Right forelimb (tissue), 1 donor: ENCODE measurements at regions not wholly inside any gene's neighbourhood (a gene's known extent, or its start where the extent isn't known, plus 50 kb on each side); places are given as distances from the start of the nearest gene placed in this dataset.
"Not testable (repeated sequence)": the region's sequence is repeated elsewhere in the genome, so short reads cannot be mapped to it uniquely, and the experiment has no call there.

ENCODE experiments used
- DNase-seq: peaks from one replicate; pipeline ENCODE4 v3.0.0-alpha.2; 2018

DNA sequence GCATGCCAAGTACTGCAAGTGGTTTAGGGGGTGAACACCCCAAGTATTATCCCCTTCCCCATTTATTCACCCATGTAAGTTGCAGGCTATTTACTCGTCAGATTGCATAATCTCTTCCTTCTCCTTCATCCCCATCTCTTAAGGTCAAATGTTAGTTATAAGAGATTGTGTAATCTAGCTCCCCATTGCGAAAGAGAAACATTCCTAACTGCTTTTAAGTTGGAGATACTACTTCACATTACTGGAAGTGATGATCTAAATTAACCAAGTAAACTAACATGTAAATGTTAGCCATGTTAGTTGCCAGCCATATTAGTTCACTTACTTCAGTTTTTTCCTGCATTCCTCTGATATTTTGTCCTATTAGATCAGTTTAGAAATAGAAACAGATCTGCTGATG is 262.3 kb downstream of the TAF11L14 start:
- DNase-seq, result no peak

DNA sequence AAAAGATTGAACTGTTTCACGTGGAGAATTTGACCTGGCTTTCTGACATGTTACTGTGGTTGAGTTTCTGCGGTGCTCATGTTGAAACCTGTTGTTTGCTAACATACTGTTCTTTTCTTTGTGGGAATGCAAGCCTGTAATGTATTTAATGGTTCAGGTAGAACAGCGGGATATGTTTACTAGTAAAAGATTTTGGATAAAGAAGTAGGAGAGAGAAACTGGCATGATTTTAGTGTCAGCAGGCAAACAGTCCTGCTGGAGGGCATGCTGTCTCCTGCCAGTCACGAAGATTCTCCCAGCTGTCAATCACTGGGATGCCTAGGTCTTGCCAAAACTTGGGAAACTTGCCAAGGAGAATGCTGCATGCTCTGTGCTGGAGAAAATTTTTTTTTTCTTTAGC is 263.5 kb downstream of the TAF11L14 start:
- DNase-seq, result no peak

DNA sequence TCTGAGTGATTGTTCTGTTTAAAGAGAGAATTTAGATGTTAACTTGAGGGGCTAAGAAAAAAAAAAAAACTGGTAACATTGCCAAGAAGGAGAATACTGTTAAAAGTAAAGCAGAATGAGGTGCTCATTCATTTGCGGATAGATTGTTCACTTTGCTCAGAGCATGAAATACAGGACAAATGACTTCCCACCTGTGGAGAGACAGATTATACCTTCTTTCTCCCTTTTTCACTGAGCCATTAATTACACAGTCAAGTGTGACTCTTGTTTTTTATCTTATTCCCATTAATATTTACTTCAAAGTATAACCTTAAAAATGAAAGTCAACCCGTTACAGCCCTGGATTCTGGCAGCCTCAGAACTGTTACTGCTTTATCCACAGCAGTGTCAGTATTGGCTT is 264.5 kb downstream of the TAF11L14 start:
- DNase-seq, result no peak

DNA sequence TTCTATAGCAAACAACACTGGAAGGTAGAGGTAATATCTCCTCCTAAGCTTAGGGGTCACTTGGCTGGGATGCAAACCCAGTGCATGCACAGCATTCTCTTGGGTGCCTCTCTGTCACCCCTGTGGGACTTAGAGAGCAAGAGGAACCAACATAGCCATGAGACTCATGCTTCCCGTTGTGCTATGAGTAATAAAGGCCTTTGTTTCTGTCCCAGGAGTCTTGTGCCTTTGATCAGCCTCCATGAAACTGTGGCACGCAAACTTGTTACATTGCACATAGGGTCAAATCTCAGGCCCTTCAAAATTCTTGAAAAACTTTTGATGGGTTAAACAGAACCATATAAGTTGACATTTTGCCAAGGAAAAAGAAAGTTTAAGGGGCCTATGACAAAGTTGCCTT is 272.8 kb downstream of the TAF11L14 start:
- DNase-seq, result no peak

DNA sequence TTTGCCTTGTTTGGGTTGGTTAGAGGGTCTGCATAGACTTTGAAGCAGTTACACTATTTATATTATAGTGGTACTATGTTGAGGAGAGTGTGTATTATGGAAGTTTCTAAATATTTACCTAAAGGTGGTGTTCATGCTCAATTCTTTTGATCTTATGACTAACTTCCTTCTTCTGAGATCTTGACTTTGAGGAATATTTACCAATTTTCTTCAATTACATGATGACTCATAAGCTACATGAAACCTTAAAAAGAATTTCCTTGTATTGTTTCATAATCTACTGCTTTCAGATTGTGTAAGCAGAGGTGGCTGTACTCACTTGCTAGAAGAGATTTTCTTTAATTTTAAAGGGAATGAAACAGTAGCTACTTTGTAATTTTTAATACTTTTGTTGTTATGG is 276.1 kb downstream of the TAF11L14 start:
- DNase-seq, result no peak

DNA sequence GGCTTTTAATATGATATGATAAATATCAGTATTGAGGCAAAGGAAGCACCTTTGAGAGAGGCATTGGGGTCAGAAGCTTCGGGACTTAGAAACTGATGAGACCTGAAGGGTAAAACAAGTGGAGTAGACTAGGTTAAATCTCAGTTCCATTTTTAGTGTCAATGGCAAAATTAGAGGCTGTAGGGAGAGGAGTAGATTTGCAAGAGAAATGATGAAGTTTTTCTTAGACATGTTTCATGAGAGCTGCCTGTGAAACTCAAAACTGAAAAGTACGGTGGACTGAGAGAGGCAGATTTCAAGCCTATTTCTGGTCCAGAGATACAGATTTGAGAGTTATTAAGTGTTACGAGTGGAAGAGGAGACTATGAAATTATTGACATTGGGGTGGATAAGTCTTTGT is 278.5 kb downstream of the TAF11L14 start:
- no peak for DNase-seq

DNA sequence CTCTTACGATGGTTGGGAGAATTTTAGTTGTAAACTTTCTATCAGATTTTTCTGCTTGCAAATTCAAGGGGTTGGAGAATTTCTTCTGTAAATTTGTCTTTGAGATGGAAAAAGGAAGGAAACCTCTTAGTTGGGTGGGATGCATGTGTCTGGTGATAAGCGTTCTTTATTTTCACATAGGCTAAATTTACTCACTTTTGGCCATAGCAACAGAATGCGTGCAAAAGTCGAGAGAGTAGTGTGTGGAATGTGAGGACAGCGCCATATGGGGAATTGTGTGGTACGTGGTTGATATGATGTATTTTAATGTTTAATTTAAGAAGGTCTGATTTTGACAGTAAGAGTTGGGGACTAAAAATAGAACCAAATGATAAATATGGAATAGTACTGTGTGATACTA is 282.2 kb downstream of the TAF11L14 start:
- no peak for DNase-seq

DNA sequence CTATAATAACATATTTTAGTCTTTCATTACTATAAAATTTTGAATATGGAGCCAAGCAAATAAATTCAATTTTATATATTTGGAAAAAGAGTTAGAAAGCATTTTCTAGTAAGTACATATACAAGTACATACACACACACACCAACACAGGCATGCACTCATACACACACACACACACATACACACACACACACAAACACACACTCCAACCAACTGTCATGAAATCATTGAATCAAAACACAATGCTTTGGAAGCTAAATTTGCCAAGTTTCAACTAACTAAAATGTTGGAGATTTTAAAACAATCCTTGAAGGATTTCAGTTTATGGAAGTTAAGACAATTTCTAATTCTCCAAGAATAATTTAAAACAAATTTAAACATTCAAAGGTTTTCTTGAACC is 283.2 kb downstream of the TAF11L14 start:
- DNase-seq, result no peak

DNA sequence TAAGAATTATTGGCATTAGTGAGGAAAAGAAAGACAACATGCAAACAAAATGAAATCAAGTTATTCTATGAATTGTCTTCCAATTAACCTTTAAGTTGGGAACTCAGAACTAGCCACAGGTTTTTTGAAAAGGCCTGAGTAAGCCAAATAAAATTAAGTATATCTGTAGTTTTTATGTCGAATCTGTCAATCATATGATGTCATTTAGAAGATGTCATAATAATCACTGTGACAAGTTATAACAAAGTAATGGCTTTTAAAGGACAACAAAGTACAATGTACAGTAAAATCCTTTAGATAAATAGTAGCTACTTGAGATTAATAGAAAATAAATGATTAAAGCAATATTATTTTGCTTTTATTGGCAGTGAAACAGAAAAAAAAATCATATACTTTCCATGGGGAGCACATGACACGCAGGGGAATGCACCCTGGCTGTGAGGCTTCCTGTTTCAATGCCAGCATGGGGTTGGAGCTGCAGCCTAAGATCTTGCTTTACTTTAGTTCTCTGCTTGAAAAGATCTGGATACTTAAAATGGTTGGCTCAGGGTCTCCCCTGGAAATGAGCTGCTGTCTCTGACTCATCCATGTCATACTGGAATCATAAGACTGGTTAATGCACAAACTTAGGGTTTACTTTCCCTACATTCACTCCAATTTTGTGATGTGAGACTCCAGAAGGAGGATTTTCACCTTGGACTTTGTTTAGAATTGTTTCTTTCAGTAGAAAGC is 284.3 kb downstream of the TAF11L14 start:
- DNase-seq, result no peak

DNA sequence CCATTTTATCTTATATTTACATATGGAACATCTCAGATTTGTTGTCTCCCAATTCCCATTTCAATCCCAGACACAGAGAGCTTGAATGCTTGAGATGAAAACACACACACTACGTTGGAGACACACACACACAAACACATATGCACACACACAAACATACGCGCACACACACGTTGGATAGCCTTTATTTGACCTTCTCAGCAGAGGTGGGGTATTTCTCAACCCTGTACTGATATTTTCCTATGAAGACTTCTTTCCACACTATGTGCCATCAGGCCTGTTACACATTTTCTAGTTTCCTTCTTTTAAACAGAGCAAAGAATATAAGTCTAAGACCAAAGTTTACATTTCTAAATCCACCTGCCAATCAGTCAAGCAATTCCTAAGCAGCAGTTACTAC is 291.0 kb downstream of the TAF11L14 start:
- DNase-seq, result no peak

DNA sequence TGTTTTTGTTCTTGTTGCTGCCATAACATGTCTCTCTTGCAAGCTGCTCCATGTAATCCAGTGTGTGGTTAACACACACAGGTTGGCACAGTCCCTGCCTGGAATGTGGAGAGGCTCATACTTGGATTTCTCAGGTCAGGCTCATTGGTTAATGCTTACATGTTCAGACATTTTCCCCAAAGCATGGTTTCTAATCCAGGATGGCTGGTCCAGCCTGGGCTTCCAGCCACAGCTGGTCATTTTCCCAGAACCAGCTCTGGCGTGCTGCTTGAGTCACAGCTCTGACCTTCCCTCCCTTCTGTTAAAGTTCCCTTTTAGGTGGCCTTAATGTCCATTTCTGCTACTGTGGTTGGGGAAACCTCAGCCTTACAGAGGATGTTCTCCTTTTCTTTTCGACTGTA is 294.3 kb downstream of the TAF11L14 start:
- peak; percentile 75 for DNase-seq

DNA sequence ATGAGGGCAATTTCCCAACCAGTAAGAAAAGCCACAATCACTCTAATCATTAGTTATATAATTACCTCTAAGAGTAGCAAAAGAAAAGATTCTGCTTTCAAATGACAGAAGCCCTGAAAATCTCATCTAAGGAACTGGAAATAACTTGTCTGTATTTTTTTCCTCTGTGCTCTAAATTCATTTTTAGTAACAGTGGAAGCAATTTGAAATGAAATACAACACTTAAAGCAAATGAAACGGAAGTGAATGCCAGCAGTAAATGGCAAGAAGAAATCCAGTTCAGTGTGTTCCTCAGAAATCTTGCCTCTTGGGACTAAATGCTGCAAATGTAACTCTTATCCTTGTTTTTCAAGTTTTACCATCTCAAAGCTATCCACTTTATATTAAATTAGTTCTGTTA is 294.9 kb downstream of the TAF11L14 start:
- DNase-seq, result no peak

DNA sequence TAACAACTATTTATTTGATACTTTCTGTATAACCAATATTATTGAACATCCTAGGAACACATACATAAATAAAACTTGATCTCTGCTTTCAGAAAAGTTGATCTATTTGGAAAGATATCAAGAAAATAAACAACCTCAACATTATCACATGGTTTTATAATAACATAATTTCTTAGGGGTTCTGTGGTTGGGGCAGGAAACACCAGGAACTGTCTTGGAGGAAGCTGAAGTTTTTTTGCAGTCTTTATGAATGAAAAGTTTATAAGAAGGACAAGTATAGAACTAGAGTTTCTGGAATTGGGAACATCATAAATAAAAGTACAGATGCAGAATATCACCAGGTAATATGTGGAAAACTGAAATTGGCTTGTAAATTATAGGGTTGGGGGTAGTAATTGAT is 296.1 kb downstream of the TAF11L14 start:
- no peak for DNase-seq

DNA sequence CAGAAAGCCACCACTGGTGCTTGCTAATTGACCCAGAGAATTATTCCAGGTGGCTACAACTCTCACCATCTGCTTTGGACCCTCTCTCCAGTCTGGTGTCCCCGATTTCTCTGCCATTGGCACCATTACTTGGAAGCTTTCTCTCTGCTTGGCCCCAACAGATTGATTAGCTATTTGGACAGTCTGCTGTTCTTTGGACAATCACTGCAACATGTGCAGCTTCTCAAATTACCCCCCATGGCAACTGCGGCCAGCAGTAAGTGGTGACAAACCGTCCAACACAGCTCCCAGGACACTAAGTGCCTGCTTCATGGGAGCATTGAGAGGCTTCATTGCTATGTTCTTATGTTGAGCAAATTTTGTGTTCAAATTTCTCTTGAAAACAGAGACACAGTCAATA is 309.8 kb downstream of the TAF11L14 start:
- DNase-seq, result no peak

DNA sequence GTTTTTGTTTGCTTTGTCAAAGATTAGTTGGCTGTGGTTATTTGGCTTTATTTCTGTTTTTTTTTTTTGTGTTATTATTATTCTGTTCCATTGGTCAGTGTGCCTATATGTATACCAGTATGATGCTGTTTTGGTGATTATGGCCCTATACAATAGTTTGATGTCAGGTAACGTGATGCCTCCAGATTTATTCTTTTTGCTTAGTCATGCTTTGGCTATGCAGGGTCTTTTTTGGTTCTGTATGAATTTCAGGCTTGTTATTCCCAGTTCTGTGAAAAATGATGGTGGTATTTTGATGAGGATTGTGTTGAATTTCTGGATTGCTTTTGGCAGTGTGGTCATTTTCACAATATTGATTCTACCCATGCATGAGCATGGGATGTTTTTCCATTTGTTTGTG is 312.8 kb downstream of the TAF11L14 start:
- DNase-seq, result no peak

DNA sequence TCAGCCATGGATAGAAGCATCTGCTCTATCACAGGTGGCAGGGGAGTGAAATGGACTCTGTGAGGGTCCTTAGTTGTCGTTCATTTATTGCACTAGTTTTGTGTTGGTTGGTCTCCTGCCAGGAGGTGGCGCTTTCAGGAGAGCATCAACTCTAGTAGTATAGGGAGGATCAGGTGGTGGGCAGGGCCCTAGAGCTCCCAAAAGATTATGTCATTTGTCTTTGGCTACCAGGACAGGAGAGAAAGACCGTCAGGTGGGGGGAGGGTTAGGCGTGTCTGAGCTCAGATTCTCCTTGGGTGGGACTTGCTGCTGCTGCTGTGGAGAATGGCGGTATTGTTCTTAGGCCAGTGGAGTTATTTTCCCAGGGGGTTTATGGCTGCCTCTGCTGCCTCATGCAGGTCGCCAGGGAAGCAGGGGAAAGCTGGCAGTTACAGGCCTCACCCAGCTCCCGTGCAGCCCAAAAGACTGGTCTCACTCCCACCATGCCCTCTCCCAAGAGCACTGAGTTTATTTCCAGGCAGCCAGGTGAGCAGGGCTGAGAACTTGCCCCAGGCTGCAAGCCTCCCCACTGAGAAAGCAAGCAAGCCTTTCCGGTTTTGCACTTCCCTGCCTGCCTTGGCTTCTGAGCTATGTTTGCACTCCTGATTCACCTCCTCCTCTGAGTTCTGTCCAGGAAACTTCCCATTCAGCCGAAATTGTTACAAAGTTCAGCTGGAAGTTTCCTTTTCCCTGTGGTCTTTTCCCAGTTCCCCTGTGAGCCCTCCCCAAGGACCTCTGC is 317.3 kb downstream of the TAF11L14 start:
- no peak for DNase-seq

DNA sequence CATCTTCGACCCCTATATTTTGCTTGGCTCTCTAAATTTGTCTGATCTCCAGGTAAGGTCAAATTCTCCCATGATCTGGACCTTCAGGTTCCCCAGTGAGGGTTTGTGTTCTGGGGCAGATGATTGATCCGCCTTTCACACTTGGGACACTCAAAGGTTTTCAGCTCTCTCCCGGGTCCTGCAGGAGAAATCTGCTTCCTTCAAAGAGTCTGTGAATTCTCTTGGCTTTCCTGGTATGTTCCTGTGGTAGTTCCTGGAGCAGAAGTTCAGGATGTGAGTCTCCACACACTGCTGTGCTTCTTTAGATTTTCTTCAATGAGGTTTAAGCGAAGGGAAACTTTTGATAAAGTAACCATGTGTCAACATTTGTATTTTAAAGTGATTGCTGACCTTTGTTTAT is 318.0 kb downstream of the TAF11L14 start:
- DNase-seq, result no peak

DNA sequence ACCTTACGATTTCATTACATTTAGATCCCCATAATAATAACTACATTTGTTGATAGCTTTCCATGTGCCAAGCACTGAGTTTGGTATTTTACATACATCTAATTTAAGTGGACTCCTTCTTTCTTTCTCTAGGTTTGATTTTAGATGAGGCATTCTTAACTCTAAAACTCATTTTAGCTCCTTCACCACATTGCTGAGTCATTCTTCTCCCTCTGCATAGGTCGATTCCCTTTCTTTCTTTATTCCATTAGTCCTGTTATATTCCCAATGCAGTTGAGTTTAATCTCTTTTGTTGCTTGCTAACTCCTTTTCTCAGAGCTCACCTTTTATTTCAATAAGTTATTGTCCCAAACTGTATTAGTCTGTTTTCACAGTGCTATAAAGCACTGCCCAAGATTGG is 329.8 kb downstream of the TAF11L14 start:
- DNase-seq, result no peak

DNA sequence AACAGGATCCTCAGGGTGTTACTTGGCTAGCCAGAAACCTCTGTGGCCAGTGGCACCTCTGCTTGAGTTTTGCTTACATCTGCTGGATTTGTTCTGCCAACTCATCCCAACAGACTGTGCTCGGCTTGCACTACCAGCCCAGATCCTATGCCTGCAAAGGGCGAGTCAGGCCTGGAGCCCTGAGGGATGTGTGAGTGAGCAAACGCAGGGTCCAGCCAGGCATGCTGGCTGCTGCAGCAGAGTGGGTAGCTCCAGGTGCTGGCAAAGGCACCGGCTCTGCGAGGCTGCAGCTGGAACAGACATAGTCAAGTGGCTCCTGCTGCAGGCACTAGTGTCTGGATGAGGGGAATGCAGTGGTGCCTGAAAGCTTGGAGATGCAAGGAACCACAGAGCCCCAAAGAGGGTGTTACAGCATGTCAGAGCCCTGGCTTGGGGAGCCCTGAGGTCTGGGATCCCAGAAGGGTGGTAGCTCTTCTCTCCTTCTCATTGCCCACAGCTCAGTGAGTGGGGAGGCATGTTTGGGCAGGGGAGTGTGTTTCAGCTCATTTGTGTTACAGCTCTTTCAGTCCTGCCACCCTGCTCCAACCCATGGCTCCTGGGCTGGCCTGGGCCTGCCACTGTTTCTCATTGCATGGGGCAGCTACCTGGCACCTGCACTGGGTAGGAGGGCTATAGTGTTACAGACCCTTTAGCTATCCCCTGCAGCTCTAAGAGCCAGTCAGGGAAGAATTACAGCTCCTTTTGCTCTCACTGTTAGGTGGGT is 332.6 kb downstream of the TAF11L14 start:
- DNase-seq, result no peak

DNA sequence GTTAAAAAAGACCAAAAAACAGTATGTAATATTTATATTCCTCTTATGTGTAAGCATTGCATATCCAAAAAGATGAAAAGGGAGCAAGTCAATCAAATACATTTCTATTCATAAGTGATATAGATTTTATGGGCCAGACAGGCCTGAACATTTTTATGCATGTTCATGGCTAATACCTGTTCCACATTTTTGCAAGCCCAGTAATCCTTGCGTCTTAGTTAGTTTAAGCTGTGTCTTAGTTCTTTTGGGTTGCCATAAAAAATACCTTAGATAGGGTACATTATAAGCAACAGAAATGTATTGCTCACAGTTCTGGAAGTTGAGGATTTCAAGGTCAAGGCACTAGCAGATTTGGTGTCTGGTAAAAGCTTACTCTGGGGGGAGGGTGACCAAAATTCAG is 342.1 kb downstream of the TAF11L14 start:
- DNase-seq, result no peak

DNA sequence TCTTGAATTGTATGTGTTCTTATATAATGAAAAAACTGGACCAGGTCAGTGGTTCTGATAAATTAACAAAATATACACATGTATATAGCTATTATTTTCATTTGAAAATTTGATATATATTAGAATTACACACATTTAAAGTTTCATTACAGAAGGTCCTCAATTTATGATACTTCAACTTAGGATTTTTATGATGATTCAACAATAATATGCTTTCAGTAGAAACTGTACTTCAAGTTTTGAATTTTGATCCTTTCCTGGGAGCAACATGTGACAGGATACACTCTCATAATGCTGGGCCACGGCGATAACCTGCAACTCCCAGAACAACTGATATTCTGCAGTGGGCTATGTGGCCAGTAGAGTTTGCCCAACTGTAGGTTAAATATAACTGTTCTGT is 344.7 kb downstream of the TAF11L14 start:
- DNase-seq, result no peak

DNA sequence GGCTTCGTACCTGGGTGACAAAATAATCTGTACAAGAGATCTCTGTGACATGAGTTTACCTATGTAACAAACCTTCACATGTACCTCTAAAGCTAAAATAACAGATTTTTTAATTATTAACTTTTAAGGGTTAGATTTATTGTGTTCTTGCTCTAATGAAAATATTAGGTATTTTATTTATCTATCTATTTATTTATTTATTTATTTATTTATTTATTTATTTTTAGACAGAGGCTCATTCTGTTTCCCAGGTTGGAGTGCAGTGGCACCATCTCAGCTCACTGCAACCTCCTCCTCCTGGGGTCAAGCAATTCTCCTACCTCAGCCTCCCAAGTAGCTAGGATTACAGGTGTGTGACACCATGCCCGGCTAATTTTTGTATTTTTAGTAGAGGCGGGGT is 348.4 kb downstream of the TAF11L14 start:
- not testable (repeated sequence) for DNase-seq

DNA sequence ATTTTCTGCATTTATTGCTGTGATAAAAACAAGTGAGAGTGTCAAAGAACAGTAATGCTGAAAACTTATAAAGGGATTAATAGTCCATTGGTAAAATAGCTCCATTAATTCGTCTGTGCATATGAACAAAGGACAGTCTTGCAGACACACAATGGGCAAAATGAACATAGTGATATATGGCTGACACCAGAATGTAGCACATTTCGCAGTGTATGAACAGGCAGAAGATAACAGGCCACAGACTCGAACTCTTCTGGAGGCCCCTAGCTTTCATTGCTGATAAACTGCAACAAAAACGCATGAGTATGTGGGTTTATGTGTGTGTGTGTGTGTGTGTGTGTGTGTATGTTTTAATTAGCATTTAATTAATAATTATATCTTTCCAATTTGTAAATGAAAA is 354.8 kb downstream of the TAF11L14 start:
- DNase-seq, result no peak
